Peyer's patch (tissue), 4 donors: ENCODE measurements at regions not wholly inside any gene's neighbourhood (a gene's known extent, or its start where the extent isn't known, plus 50 kb on each side); places are given as distances from the start of the nearest gene placed in this dataset.

Experiments used
- DNase-seq, 3 donors: peaks; one replicate each; pipeline ENCODE4 v3.0.0-alpha.2; 2017 to 2019
- H3K27ac ChIP-seq, 4 donors: fragments of 200-600 bp; sonication (generic); one replicate each; pipeline ENCODE4 v1.5.1; 2016 to 2019
- H3K27me3 ChIP-seq, 2 donors: fragments of 200-600 bp; sonication (generic); one replicate each; pipeline ENCODE4 v1.5.1; 2019
- H3K36me3 ChIP-seq, 3 donors: fragments of 200-600 bp; sonication (generic); one replicate each; pipeline ENCODE4 v1.5.1; 2016 to 2019
- H3K4me1 ChIP-seq, 4 donors: fragments of 200-600 bp; sonication (generic); one replicate each; pipeline ENCODE4 v1.5.1; 2016 to 2019
- H3K4me3 ChIP-seq, 4 donors: fragments of 200-600 bp; sonication (generic); 1 replicate in 3 of 4; 2 replicates in 1 of 4; pipeline ENCODE4 v1.5.1; 2016 to 2019; ENCODE audit warnings: mild to moderate bottlenecking in 1 of 4
- H3K9me3 ChIP-seq, 4 donors: fragments of 200-600 bp; sonication (generic); one replicate each; pipeline ENCODE4 v1.5.1; 2016 to 2019; ENCODE audit warnings: mild to moderate bottlenecking in 1 of 4
- CTCF ChIP-seq, 6 experiments: fragments of 450-650 bp in 4 of 6; fragments of 200-600 bp in 2 of 6; sonication (generic) in 1 of 6; IDR thresholded peaks; one replicate each; pipeline ENCODE4 v1.5.1; 2017 to 2019; ENCODE audit warnings: antibody characterized with exemption in 6 of 6, mild to moderate bottlenecking in 3 of 6, moderate library complexity in 1 of 6
- POLR2A ChIP-seq, 2 donors: fragments of 450-650 bp; IDR thresholded peaks; one replicate each; pipeline ENCODE4 v1.5.1; 2017; ENCODE audit warnings: antibody characterized with exemption in 2 of 2, mild to moderate bottlenecking in 2 of 2, moderate library complexity in 2 of 2

GRCh38 chr9:27747450-27747849 is 174.2 kb upstream of the C9orf72 start:
- no peaks in the 10 kb centered on the region for H3K4me1 ChIP-seq
- H3K9me3 ChIP-seq, result no peaks in the 10 kb centered on the region
- no peak overlapping the region for H3K4me3 ChIP-seq
- TF ChIP-seq CTCF (IDR thresholded peaks at IDR 0.05) (no peak), POLR2A (IDR thresholded peaks at IDR 0.05) (no peak)
- H3K36me3 ChIP-seq, result no peaks in the 10 kb centered on the region
- no peak overlapping the region for H3K27ac ChIP-seq
- DNase-seq, result no peak
- no peaks in the 10 kb centered on the region for H3K27me3 ChIP-seq

- DNase-seq, result no peak
- Histone ChIP-seq H3K27ac (no peak overlapping the region), H3K4me3 (no peak overlapping the region), H3K27me3 (no peaks in the 10 kb centered on the region), H3K4me1 (no peaks in the 10 kb centered on the region), H3K9me3 (no peaks in the 10 kb centered on the region), H3K36me3 (no peaks in the 10 kb centered on the region)
- TF ChIP-seq POLR2A (IDR thresholded peaks at IDR 0.05) (no peak), CTCF (IDR thresholded peaks at IDR 0.05) (no peak)
Observed at GRCh38 chr9:27749838-27750237, 176.6 kb upstream of the C9orf72 start.

- H3K4me3 ChIP-seq, result no peak overlapping the region
- H3K9me3 ChIP-seq, result no peaks in the 10 kb centered on the region
- H3K4me1 ChIP-seq, result no peaks in the 10 kb centered on the region
- H3K27me3 ChIP-seq, result no peaks in the 10 kb centered on the region
- H3K36me3 ChIP-seq, result no peaks in the 10 kb centered on the region
- no peak overlapping the region for H3K27ac ChIP-seq
- TF ChIP-seq POLR2A (IDR thresholded peaks at IDR 0.05), result no peak
- TF ChIP-seq CTCF (IDR thresholded peaks at IDR 0.05), result no peak
- DNase-seq, result no peak
Observed at GRCh38 chr9:27750566-27750965, 177.3 kb upstream of the C9orf72 start.

- Histone ChIP-seq H3K4me1 (no peaks in the 10 kb centered on the region), H3K9me3 (no peaks in the 10 kb centered on the region), H3K27me3 (no peaks in the 10 kb centered on the region), H3K27ac (no peak overlapping the region), H3K4me3 (no peak overlapping the region), H3K36me3 (no peaks in the 10 kb centered on the region)
- no peak for DNase-seq
- no peak for TF ChIP-seq CTCF (IDR thresholded peaks at IDR 0.05)
- no peak for TF ChIP-seq POLR2A (IDR thresholded peaks at IDR 0.05)
Observed at GRCh38 chr9:27752069-27752468, 178.8 kb upstream of the C9orf72 start.

GRCh38 chr9:27755846-27756245 is 182.6 kb upstream of the C9orf72 start:
- Histone ChIP-seq H3K9me3 (no peaks in the 10 kb centered on the region), H3K4me3 (no peak overlapping the region), H3K4me1 (no peaks in the 10 kb centered on the region), H3K27ac (no peak overlapping the region), H3K27me3 (no peaks in the 10 kb centered on the region), H3K36me3 (no peaks in the 10 kb centered on the region)
- no peak for TF ChIP-seq POLR2A (IDR thresholded peaks at IDR 0.05)
- TF ChIP-seq CTCF (IDR thresholded peaks at IDR 0.05), result no peak
- DNase-seq, result no peak

- Histone ChIP-seq H3K9me3 (no peaks in the 10 kb centered on the region), H3K4me1 (no peaks in the 10 kb centered on the region), H3K27ac (no peak overlapping the region), H3K4me3 (no peak overlapping the region), H3K27me3 (no peaks in the 10 kb centered on the region), H3K36me3 (no peaks in the 10 kb centered on the region)
- TF ChIP-seq CTCF (IDR thresholded peaks at IDR 0.05) (no peak), POLR2A (IDR thresholded peaks at IDR 0.05) (no peak)
- no peak for DNase-seq
Observed at GRCh38 chr9:27756418-27756817, 183.1 kb upstream of the C9orf72 start.
